PC-9 (cell line): ENCODE measurements at regions not wholly inside any gene's neighbourhood (a gene's known extent, or its start where the extent isn't known, plus 50 kb on each side); places are given as distances from the start of the nearest gene placed in this dataset.
A peak's percentile ranks its signal among the peaks of the same experiment; 100 is the strongest.

ENCODE experiments used
- BruUV-seq: library from RNA; stranded (reverse); fragments of 400-500 nt; replicated peaks from 2 replicates; lab custom pipeline; 2021; lab: Mats Ljungman, UMichigan
- CTCF ChIA-PET: fragments of 300-600 bp; sonication (Branson Sonifier 250); formaldehyde crosslinking; loops from one replicate; lab custom pipeline; 2022; ENCODE audit warnings: antibody characterized with exemption; lab: Charles Lee
- POLR2A ChIA-PET: fragments of 300-600 bp; sonication (Branson Sonifier 250); formaldehyde crosslinking; loops from one replicate; lab custom pipeline; 2022; ENCODE audit warnings: antibody characterized with exemption; ENCODE audit not compliant: unreplicated experiment; lab: Charles Lee
- DNase-seq, 2 experiments: peaks; one replicate each; pipeline versions ENCODE4 v3.0.0 to v3.0.0-alpha.2; 2015 to 2022; ENCODE audit warnings: mixed read lengths in 1 of 2
- H2AFZ ChIP-seq: fragments of 200-600 bp; sonication (generic); 2 replicates; pipeline ENCODE4 v1.8.1; 2017; ENCODE audit warnings: antibody characterized with exemption
- H3F3A ChIP-seq: fragments of 200-600 bp; sonication (generic); 2 replicates; pipeline ENCODE4 v1.8.1; 2017; ENCODE audit warnings: antibody characterized with exemption, mild to moderate bottlenecking, low read depth; ENCODE audit not compliant: insufficient read depth
- H3K27ac ChIP-seq: fragments of 200-600 bp; sonication (generic); 2 replicates; pipeline ENCODE4 v1.6.1; 2016; ENCODE audit warnings: mixed run types
- H3K27me3 ChIP-seq: fragments of 200-600 bp; sonication (generic); 2 replicates; pipeline ENCODE4 v1.6.1; 2016; ENCODE audit warnings: low read depth, mixed run types; ENCODE audit not compliant: insufficient read depth
- H3K36me3 ChIP-seq: fragments of 200-600 bp; sonication (generic); 2 replicates; pipeline ENCODE4 v1.6.1; 2016; ENCODE audit warnings: low read depth, mixed run types
- H3K4me1 ChIP-seq: fragments of 200-600 bp; sonication (generic); replicated peaks from 2 replicates; pipeline ENCODE4 v1.6.1; 2016; ENCODE audit warnings: mixed run types; ENCODE audit not compliant: insufficient read depth
- H3K4me2 ChIP-seq: fragments of 200-600 bp; sonication (generic); 2 replicates; pipeline ENCODE4 v1.6.1; 2017; ENCODE audit warnings: mixed run types
- H3K4me3 ChIP-seq: fragments of 200-600 bp; sonication (generic); 2 replicates; pipeline ENCODE4 v1.6.1; 2016; ENCODE audit warnings: mixed run types
- H3K79me2 ChIP-seq: fragments of 200-600 bp; sonication (generic); 2 replicates; pipeline ENCODE4 v1.6.1; 2017; ENCODE audit warnings: low read depth, mixed run types
- H3K9me2 ChIP-seq: fragments of 200-600 bp; sonication (generic); 2 replicates; pipeline ENCODE4 v1.8.1; 2017; ENCODE audit warnings: mild to moderate bottlenecking; ENCODE audit not compliant: insufficient read depth
- H3K9me3 ChIP-seq: fragments of 200-600 bp; sonication (generic); 2 replicates; pipeline ENCODE4 v1.8.1; 2016; ENCODE audit warnings: low read depth; ENCODE audit not compliant: insufficient read depth
- H4K20me1 ChIP-seq: fragments of 200-600 bp; sonication (generic); 2 replicates; pipeline ENCODE4 v1.8.1; 2017; ENCODE audit not compliant: insufficient read depth
- CTCF ChIP-seq: fragments of 200-600 bp; sonication (generic); conservative IDR thresholded peaks from 2 replicates; pipeline ENCODE4 v1.6.1; 2017; ENCODE audit warnings: mixed run types, antibody characterized with exemption, mild to moderate bottlenecking, moderate library complexity
- EZH2 ChIP-seq: fragments of 200-600 bp; sonication (generic); IDR thresholded peaks from 2 replicates; pipeline ENCODE4 v1.8.0; 2017; ENCODE audit warnings: antibody characterized with exemption, low read depth
- intact Hi-C: fragments of 100-400 bp; cut with micrococcal nuclease; formaldehyde crosslinking; loops from one replicate; pipeline ENCODE4 v1.10.0; 2022; ENCODE audit not compliant: unreplicated experiment

- CTCF ChIA-PET, result no interaction called here
- intact Hi-C loops, result no loop called here
These were observed 154.3 kb downstream of the GOLIM4 start for GRCh38 chr3:167941234-167941995.

GRCh38 chr3:167940241-167940640 is 155.5 kb downstream of the GOLIM4 start:
- Histone ChIP-seq H3K9me2 (no peaks in the 10 kb centered on the region), H3K4me2 (no peak overlapping the region), H3F3A (no peaks in the 10 kb centered on the region), H3K4me3 (no peak overlapping the region), H4K20me1 (no peaks in the 10 kb centered on the region), H3K27ac (no peak overlapping the region), H3K36me3 (no peaks in the 10 kb centered on the region), H3K4me1 (no peaks in the 10 kb centered on the region), H2AFZ (no peak overlapping the region), H3K9me3 (no peaks in the 10 kb centered on the region; the same call in 1 of the 2 replicates), H3K79me2 (no peaks in the 10 kb centered on the region), H3K27me3 (no peaks in the 10 kb centered on the region)
- intact Hi-C loops, result no loop called here
- BruUV-seq, result no TSS peak
- ChIA-PET CTCF (no interaction called here), POLR2A (no interaction called here)
- DNase-seq, result no peak
- no peak for TF ChIP-seq CTCF
- TF ChIP-seq EZH2, result no peak

More at GRCh38 chr3:167941234-167941995, 154.3 kb downstream of the GOLIM4 start:
- no peaks in the 10 kb centered on the region for H3K9me2 ChIP-seq
- H3K27me3 ChIP-seq, result no peaks in the 10 kb centered on the region
- peak in 1 of 2 experiments; percentile 12 for DNase-seq
- H3K4me3 ChIP-seq, result no peak overlapping the region
- H3K27ac ChIP-seq, result no peak overlapping the region
- H3K79me2 ChIP-seq, result no peaks in the 10 kb centered on the region
- no peaks in the 10 kb centered on the region for H3K4me1 ChIP-seq
- no peaks in the 10 kb centered on the region; the same call in 1 of the 2 replicates for H3K9me3 ChIP-seq
- no peaks in the 10 kb centered on the region for H3K36me3 ChIP-seq
- no peak overlapping the region for H2AFZ ChIP-seq
- BruUV-seq, result no TSS peak
- no peak overlapping the region for H3K4me2 ChIP-seq
- H4K20me1 ChIP-seq, result no peaks in the 10 kb centered on the region
- no peaks in the 10 kb centered on the region for H3F3A ChIP-seq
- no peak for TF ChIP-seq EZH2
- no peak for TF ChIP-seq CTCF
- POLR2A ChIA-PET, result no interaction called here

- H3K4me1 ChIP-seq, result no peaks in the 10 kb centered on the region
- intact Hi-C loops, result no loop called here
- H3K9me2 ChIP-seq, result no peaks in the 10 kb centered on the region
- POLR2A ChIA-PET, result no interaction called here
- no peaks in the 10 kb centered on the region for H3K79me2 ChIP-seq
- no peak for DNase-seq
- CTCF ChIA-PET, result no interaction called here
- H3K36me3 ChIP-seq, result no peaks in the 10 kb centered on the region
- no peak overlapping the region for H3K4me2 ChIP-seq
- BruUV-seq, result no TSS peak
- no peak overlapping the region for H2AFZ ChIP-seq
- TF ChIP-seq CTCF, result no peak
- no peak for TF ChIP-seq EZH2
- no peaks in the 10 kb centered on the region for H4K20me1 ChIP-seq
- H3K27me3 ChIP-seq, result no peaks in the 10 kb centered on the region
- no peak overlapping the region for H3K27ac ChIP-seq
- no peaks in the 10 kb centered on the region for H3F3A ChIP-seq
- no peak overlapping the region for H3K4me3 ChIP-seq
- no peaks in the 10 kb centered on the region; the same call in 1 of the 2 replicates for H3K9me3 ChIP-seq
These were observed 157.2 kb downstream of the GOLIM4 start for GRCh38 chr3:167938516-167938915.
